Type B pancreatic cell (in vitro differentiated cells): ENCODE measurements at regions not wholly inside any gene's neighbourhood (a gene's known extent, or its start where the extent isn't known, plus 50 kb on each side); places are given as distances from the start of the nearest gene placed in this dataset.
A peak's percentile ranks its signal among the peaks of the same experiment; 100 is the strongest.
"Not testable (repeated sequence)": the region's sequence is repeated elsewhere in the genome, so short reads cannot be mapped to it uniquely, and the experiment has no call there.

ENCODE experiments used
- DNase-seq: peaks from one replicate; pipeline ENCODE4 v3.0.0; 2021; ENCODE audit warnings: mixed read lengths; ENCODE audit not compliant: unreplicated experiment; ENCODE audit errors: extremely low spot score
- H3K27ac Mint-ChIP-seq: 2 replicates; pipeline ENCODE4 v1.8.0; 2021; ENCODE audit warnings: mild to moderate bottlenecking, mixed read lengths
- H3K27me3 Mint-ChIP-seq: 2 replicates; pipeline ENCODE4 v1.8.0; 2021; ENCODE audit warnings: mixed read lengths
- H3K36me3 Mint-ChIP-seq: 2 replicates; pipeline ENCODE4 v1.8.0; 2021; ENCODE audit warnings: mixed read lengths
- H3K4me1 Mint-ChIP-seq: one replicate; pipeline ENCODE4 v1.8.0; 2021; ENCODE audit warnings: mixed read lengths; ENCODE audit not compliant: unreplicated experiment
- H3K4me3 Mint-ChIP-seq: 2 replicates; pipeline ENCODE4 v1.8.0; 2021; ENCODE audit warnings: mild to moderate bottlenecking, mixed read lengths
- H3K9me3 Mint-ChIP-seq: 2 replicates; pipeline ENCODE4 v1.8.0; 2021; ENCODE audit warnings: mixed read lengths
- CTCF ChIP-seq: fragments of 200-600 bp; sonication (generic); conservative IDR thresholded peaks from 2 replicates; pipeline ENCODE4 v1.5.0; 2021; ENCODE audit warnings: antibody characterized with exemption, mild to moderate bottlenecking

DNA sequence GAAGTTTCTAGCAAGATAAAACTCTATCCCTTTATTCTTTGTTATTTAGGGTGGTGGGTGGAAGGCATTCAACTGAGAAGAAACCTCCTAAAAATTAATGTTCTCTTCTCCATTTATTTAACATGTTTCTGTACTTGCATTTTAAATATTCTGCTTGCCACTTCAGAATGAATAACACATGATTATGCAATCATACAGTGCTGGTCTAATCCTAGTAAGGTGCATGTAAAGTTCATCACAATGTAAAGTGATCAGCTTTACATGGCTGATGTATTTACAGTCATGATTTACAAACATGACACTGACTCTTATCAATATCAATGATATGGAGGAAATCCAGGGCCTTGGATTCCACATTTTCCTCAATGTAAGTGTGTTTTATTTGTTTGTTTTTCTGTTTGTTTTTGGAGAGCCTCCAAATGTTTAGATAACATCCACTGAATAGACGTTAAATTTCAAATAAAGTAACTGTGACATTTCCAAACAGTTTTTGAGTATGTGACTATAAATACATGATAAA lies 342.1 kb upstream of the CTSO start:
- Mint-ChIP-seq H3K9me3 (peaks cover 5% of the 10 kb centered on the region), H3K27me3 (no peaks in the 10 kb centered on the region), H3K4me1 (peaks cover 28% of the 10 kb centered on the region), H3K36me3 (no peaks in the 10 kb centered on the region), H3K4me3 (no peak overlapping the region), H3K27ac (no peak overlapping the region)
- no peak for TF ChIP-seq CTCF
- DNase-seq = no peak

- H3K36me3 Mint-ChIP-seq = no peaks in the 10 kb centered on the region
- peak; percentile 54 for TF ChIP-seq CTCF
- H3K27me3 Mint-ChIP-seq = no peaks in the 10 kb centered on the region
- no peak overlapping the region for H3K4me3 Mint-ChIP-seq
- H3K9me3 Mint-ChIP-seq = peaks cover 5% of the 10 kb centered on the region
- H3K4me1 Mint-ChIP-seq = peaks cover 28% of the 10 kb centered on the region
- DNase-seq = no peak
- H3K27ac Mint-ChIP-seq = peak overlapping the region; percentile 45
These were observed 340.9 kb upstream of the CTSO start for GRCh38 chr4:156294577-156294976.

DNA sequence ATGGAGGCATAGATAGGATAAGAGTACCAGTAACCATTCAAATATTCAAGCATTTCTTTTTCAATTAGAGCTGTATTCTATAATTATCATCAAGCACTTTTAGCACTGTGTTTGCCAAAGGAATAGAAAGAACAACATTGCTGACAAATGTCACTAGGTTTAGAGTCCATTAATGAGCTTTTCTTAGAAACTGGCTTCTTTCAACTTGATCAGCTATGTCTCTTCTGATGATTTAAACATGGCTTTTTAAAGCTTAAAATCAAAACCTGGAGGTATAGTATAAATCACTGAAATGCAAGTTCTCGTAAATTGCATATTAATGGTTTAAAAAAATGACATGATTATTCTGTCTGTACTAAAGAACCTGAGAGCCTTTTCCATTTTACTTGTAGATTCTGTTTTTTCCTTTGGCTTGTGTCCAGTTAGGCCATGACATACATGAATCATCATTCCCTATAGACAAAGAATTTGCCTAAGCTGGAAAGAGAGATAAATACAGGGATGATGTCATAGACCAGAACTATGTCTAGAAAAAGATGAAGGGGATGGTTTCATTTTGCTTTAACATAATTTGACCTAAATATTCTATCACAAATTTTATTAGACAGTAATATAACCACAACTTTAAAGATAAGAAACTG lies 340.1 kb upstream of the CTSO start:
- Mint-ChIP-seq H3K9me3 (peaks cover 5% of the 10 kb centered on the region), H3K27me3 (no peaks in the 10 kb centered on the region)

DNA sequence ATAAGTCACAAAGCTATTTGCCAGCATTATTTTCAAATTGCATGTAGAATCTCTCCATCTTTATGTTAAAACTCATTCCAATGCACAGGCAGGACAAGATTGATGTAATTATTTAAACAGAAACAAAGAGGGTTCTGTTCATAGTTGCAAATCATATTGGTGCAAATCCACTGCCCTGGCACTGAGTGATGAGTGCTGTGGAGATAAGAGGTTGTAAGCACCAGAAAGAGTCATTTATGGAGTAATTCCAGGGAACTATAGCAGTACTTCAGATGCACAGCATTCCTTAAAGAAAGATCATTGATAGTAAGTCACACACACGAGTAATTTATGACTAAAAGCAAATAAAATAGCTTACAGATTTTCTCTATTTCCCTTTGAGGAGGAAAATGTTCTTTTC lies 337.7 kb upstream of the CTSO start:
- TF ChIP-seq CTCF = no peak
- Mint-ChIP-seq H3K36me3 (no peaks in the 10 kb centered on the region), H3K27me3 (no peaks in the 10 kb centered on the region), H3K4me1 (peaks cover 23% of the 10 kb centered on the region), H3K9me3 (peaks cover 5% of the 10 kb centered on the region), H3K27ac (peak overlapping the region; percentile 29), H3K4me3 (no peak overlapping the region)
- no peak for DNase-seq

More for the DNA sequence above, 340.1 kb upstream of the CTSO start:
- Mint-ChIP-seq H3K4me3 (no peak overlapping the region), H3K4me1 (peaks cover 28% of the 10 kb centered on the region), H3K36me3 (no peaks in the 10 kb centered on the region), H3K27ac (no peak overlapping the region)
- TF ChIP-seq CTCF = no peak
- no peak for DNase-seq

DNA sequence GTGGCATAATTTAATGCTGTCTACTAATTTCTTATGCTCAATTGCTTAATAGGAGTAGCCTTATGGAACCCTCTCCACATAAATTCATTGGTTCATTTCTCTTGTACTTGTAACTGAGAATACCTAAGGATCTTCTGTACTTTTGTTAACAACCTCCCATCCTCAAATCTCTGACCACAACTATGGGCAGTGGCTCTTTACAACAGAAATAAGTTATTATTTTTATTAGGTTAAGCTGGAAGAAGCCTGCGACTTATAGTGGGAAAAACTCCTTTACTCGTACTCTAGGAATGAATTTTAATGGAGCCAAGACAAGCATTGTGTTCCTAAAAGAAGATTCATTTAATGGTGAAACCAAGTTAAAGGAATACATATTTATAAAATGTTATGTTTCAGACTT lies 337.1 kb upstream of the CTSO start:
- H3K4me1 Mint-ChIP-seq = peaks cover 23% of the 10 kb centered on the region

DNA sequence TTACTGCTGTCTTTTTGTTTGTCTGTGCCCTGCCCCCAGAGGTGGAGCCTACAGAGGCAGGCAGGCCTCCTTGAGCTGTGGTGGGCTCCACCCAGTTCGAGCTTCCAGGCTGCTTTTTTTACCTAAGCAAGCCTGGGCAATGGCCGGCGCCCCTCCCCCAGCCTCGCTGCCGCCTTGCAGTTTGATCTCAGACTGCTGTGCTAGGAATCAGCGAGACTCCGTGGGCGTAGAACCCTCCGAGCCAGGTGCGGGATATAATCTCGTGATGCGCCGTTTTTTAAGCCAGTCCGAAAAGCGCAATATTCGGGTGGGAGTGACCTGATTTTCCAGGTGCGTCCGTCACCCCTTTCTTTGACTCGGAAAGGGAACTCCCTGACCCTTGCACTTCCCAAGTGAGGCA lies 336.4 kb upstream of the CTSO start:
- not testable (repeated sequence) for DNase-seq, H3K4me3 Mint-ChIP-seq, H3K27me3 Mint-ChIP-seq, H3K27ac Mint-ChIP-seq, H3K9me3 Mint-ChIP-seq, H3K36me3 Mint-ChIP-seq
- peaks cover 19% of the 10 kb centered on the region for H3K4me1 Mint-ChIP-seq

More for the DNA sequence above, 337.1 kb upstream of the CTSO start:
- Mint-ChIP-seq H3K27ac (no peak overlapping the region), H3K36me3 (no peaks in the 10 kb centered on the region), H3K4me3 (no peak overlapping the region), H3K27me3 (no peaks in the 10 kb centered on the region), H3K9me3 (peaks cover 5% of the 10 kb centered on the region)
- no peak for DNase-seq
- TF ChIP-seq CTCF = no peak
